Colonic mucosa (tissue), 4 donors: ENCODE measurements at regions not wholly inside any gene's neighbourhood (a gene's known extent, or its start where the extent isn't known, plus 50 kb on each side); places are given as distances from the start of the nearest gene placed in this dataset.

Experiments used
- DNase-seq: peaks from one replicate; pipeline ENCODE4 v3.0.0-alpha.2; 2020
- H3K27ac ChIP-seq: fragments of 200-600 bp; one replicate; pipeline ENCODE4 v1.8.0; 2021
- H3K27me3 ChIP-seq: fragments of 200-600 bp; one replicate; pipeline ENCODE4 v1.8.0; 2021
- H3K36me3 ChIP-seq: fragments of 200-600 bp; one replicate; pipeline ENCODE4 v1.8.0; 2021
- H3K4me1 ChIP-seq: fragments of 200-600 bp; one replicate; pipeline ENCODE4 v1.8.0; 2021; ENCODE audit warnings: mild to moderate bottlenecking
- H3K4me3 ChIP-seq: fragments of 200-600 bp; one replicate; pipeline ENCODE4 v1.8.0; 2021
- H3K9ac ChIP-seq, 2 donors: one replicate each; pipeline ENCODE4 v1.7.0; 2013; ENCODE audit warnings: control low read depth in 2 of 2, low read depth in 2 of 2, low read length in 2 of 2
- H3K9me3 ChIP-seq: fragments of 200-600 bp; one replicate; pipeline ENCODE4 v1.8.0; 2021
- CTCF ChIP-seq: fragments of 200-600 bp; IDR thresholded peaks from one replicate; pipeline ENCODE4 v1.8.0; 2022; ENCODE audit warnings: antibody characterized with exemption, mild to moderate bottlenecking
- intact Hi-C: fragments of 100-400 bp; cut with DNase I; formaldehyde crosslinking; loops from one replicate; pipeline ENCODE4 v1.14.1; 2022
- donor health status: healthy.
- donor health status: DM: no; HTN: no; CAD: no.
- donor health status: DM: no; HTN: no; CAD: no.

GRCh38 chr2:195543063-195543462, 114.0 kb upstream of the SLC39A10 start:
- Histone ChIP-seq H3K4me1 (no peaks in the 10 kb centered on the region), H3K9me3 (no peaks in the 10 kb centered on the region), H3K36me3 (no peaks in the 10 kb centered on the region), H3K27ac (no peak overlapping the region), H3K9ac (no peak overlapping the region), H3K27me3 (no peaks in the 10 kb centered on the region), H3K4me3 (no peak overlapping the region)
- TF ChIP-seq CTCF: no peak
- DNase-seq: no peak
- intact Hi-C loops: no loop called here

- intact Hi-C loops: no loop called here
- Histone ChIP-seq H3K9me3 (no peaks in the 10 kb centered on the region), H3K4me3 (no peak overlapping the region), H3K9ac (no peak overlapping the region), H3K4me1 (no peaks in the 10 kb centered on the region), H3K27ac (no peak overlapping the region), H3K36me3 (no peaks in the 10 kb centered on the region), H3K27me3 (no peaks in the 10 kb centered on the region)
- DNase-seq: no peak
- TF ChIP-seq CTCF: no peak
These were observed 115.0 kb upstream of the SLC39A10 start for GRCh38 chr2:195542067-195542466.

GRCh38 chr2:195538937-195539336, 118.1 kb upstream of the SLC39A10 start:
- Histone ChIP-seq H3K9ac (no peak overlapping the region), H3K27ac (no peak overlapping the region), H3K4me1 (no peaks in the 10 kb centered on the region), H3K4me3 (no peak overlapping the region), H3K36me3 (no peaks in the 10 kb centered on the region), H3K9me3 (no peaks in the 10 kb centered on the region), H3K27me3 (no peaks in the 10 kb centered on the region)
- DNase-seq: no peak
- TF ChIP-seq CTCF: no peak
- intact Hi-C loops: no loop called here

GRCh38 chr2:195537811-195538210, 119.2 kb upstream of the SLC39A10 start:
- Histone ChIP-seq H3K9ac (no peak overlapping the region), H3K4me3 (no peak overlapping the region), H3K27ac (no peak overlapping the region), H3K36me3 (no peaks in the 10 kb centered on the region), H3K9me3 (no peaks in the 10 kb centered on the region), H3K27me3 (no peaks in the 10 kb centered on the region), H3K4me1 (no peaks in the 10 kb centered on the region)
- no peak for TF ChIP-seq CTCF
- intact Hi-C loops: no loop called here
- DNase-seq: no peak

GRCh38 chr2:195536906-195537305, 120.1 kb upstream of the SLC39A10 start:
- intact Hi-C loops: no loop called here
- H3K9me3 ChIP-seq: no peaks in the 10 kb centered on the region
- no peaks in the 10 kb centered on the region for H3K4me1 ChIP-seq
- no peak overlapping the region for H3K4me3 ChIP-seq
- DNase-seq: no peak
- TF ChIP-seq CTCF: no peak
- no peak overlapping the region for H3K27ac ChIP-seq
- no peaks in the 10 kb centered on the region for H3K36me3 ChIP-seq
- H3K9ac ChIP-seq: no peak overlapping the region
- H3K27me3 ChIP-seq: no peaks in the 10 kb centered on the region
